ENCODE measurements at regions not wholly inside any gene's neighbourhood (a gene's known extent, or its start where the extent isn't known, plus 50 kb on each side); places are given as distances from the start of the nearest gene placed in this dataset.

DNA sequence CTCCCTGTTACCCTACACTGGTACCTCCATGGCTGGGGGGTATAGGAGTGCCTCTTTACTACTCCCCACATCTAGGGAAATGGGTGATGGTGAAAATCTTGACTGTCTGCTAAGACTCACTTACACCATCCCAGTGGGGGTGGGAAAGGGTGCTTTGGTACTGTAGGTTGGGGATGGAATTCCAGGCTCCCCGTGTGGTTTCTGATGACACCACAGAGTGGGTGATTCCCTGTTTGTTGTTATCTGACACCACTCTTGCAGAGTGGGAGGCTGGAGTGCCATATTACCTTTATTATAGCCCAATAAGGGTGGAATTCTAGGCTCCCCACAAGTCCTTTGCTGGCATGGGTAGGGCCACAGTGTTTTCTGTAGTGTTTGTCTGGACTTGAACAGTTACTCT is 264.6 kb upstream of the MAN1A1 start:
- H3K4me3 ChIP-seq (ENCODE audit: low read length) = no peak overlapping the region
- H3K27me3 ChIP-seq (ENCODE audit: control insufficient read depth, insufficient read depth, low read length) = no peaks in the 10 kb centered on the region
- H3K4me1 ChIP-seq (ENCODE audit: control insufficient read depth, insufficient read depth, low read length) = no peaks in the 10 kb centered on the region
- no peak overlapping the region for H3K27ac ChIP-seq (ENCODE audit: low read length)
- H3K36me3 ChIP-seq (ENCODE audit: control insufficient read depth, insufficient read depth, low read length) = no peaks in the 10 kb centered on the region
- WGBS (ENCODE audit: insufficient coverage, low lambda C conversion rate) = no CpG with 5 or more reads among the region's 1 CpG
- no peak for DNase-seq
- no peaks in the 10 kb centered on the region for H3K9me3 ChIP-seq (ENCODE audit: control insufficient read depth, low read depth, low read length)

DNA sequence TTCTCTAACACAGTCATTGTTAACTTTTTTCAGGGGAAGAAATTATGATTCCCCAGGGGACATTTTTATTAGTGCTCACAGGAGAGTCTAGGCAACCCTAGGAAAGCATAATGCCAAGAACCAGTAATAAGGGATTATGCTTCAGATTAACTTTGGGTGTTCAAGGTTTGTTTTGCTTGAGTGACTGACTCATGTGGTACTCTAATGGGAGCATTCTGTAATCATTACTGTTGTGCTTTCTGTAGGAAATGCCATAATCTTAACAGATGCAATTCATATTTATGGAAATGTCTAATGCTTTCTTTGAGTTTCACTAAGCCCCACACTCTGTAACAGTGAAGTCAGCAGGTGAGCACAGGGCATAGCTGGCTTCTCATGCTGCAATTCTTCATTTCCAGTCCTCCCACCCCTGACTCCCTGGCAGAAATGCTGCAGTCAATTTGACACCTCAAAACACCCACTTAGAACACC is 263.4 kb upstream of the MAN1A1 start:
- Histone ChIP-seq H3K36me3 (ENCODE audit: control insufficient read depth, insufficient read depth, low read length) (no peaks in the 10 kb centered on the region), H3K9me3 (ENCODE audit: control insufficient read depth, low read depth, low read length) (no peaks in the 10 kb centered on the region), H3K27ac (ENCODE audit: low read length) (no peak overlapping the region), H3K27me3 (ENCODE audit: control insufficient read depth, insufficient read depth, low read length) (no peaks in the 10 kb centered on the region), H3K4me3 (ENCODE audit: low read length) (no peak overlapping the region), H3K4me1 (ENCODE audit: control insufficient read depth, insufficient read depth, low read length) (no peaks in the 10 kb centered on the region)
- no peak for DNase-seq

DNA sequence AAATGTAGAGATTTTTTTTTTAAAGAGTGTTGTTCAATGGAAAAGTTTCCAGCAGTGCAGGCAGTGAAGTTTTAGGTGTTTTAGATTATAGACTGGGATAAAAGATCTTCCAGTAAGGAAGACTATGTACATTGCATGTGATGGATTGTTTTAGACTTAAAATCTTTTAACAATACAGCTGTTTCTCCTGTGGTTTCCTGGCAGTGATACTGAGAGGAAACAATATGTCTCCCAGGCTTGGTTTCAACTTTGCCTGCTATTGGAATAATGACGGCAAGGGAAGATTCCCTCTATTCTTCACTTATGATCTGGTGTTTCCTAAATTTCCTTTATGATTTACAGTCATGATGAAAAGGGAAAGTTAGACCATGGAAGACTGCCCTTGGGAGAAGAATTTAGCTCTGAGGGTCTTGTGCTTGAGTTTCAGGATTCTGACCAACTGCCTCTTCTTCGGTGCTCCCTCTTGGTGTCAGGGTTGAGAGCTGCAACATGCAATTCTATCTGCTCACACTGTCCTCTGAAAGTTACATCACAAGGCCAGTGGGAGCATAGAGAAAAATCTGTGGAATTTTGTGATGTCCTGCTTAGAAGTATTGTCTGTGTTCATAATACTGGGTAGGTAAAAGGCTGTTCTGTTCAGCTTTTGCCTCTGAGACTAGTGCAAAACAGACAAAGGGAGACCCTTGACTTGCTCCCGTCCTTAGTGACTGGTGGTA is 262.8 kb upstream of the MAN1A1 start:
- Histone ChIP-seq H3K9me3 (ENCODE audit: control insufficient read depth, low read depth, low read length) (no peaks in the 10 kb centered on the region), H3K27me3 (ENCODE audit: control insufficient read depth, insufficient read depth, low read length) (no peaks in the 10 kb centered on the region), H3K36me3 (ENCODE audit: control insufficient read depth, insufficient read depth, low read length) (no peaks in the 10 kb centered on the region), H3K4me1 (ENCODE audit: control insufficient read depth, insufficient read depth, low read length) (no peaks in the 10 kb centered on the region), H3K4me3 (ENCODE audit: low read length) (no peak overlapping the region), H3K27ac (ENCODE audit: low read length) (no peak overlapping the region)
- no peak for DNase-seq
- no CpG with 5 or more reads among the region's 3 CpGs for WGBS (ENCODE audit: insufficient coverage, low lambda C conversion rate)

DNA sequence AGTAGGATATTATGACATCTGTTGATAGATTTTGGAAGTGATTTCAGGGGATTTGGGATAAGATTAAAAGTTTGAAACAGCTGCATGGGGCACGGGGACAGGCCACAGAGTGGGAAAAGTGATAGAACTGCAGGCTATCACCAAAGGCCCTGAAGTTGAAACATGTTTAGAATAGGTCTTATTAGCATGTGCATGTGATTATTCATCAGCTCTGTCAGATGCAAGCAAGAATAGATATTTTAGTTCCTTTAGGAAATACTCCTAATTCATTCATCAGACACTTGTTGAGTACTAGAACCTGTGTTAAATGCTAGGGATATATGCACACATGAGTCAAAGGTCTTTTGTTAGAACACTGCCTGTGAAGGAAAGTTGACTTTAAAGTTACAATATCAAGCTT is 261.2 kb upstream of the MAN1A1 start:
- WGBS (ENCODE audit: insufficient coverage, low lambda C conversion rate) = no CpG with 5 or more reads among the region's 1 CpG
- no peak for DNase-seq
- Histone ChIP-seq H3K4me1 (ENCODE audit: control insufficient read depth, insufficient read depth, low read length) (no peaks in the 10 kb centered on the region), H3K36me3 (ENCODE audit: control insufficient read depth, insufficient read depth, low read length) (no peaks in the 10 kb centered on the region), H3K4me3 (ENCODE audit: low read length) (no peak overlapping the region), H3K27ac (ENCODE audit: low read length) (no peak overlapping the region), H3K9me3 (ENCODE audit: control insufficient read depth, low read depth, low read length) (no peaks in the 10 kb centered on the region), H3K27me3 (ENCODE audit: control insufficient read depth, insufficient read depth, low read length) (no peaks in the 10 kb centered on the region)

DNA sequence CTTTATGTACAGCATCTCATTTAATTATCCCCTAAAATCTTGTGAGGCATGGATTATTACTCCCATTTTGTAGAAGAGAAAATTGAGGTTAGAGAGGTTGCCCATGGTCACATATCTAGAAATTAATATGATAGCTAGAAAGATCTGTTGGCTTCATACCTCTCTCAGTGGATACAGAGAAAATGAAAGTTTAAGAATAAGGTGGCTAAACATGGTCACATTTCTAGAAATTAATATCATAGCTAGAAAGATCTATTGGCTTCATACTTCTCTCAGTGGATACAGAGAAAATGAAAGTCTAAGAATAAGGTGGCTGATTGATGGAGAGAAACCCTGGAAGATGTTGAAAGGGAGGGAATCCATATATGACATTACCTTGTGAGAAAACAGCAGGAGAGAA is 260.7 kb upstream of the MAN1A1 start:
- no peaks in the 10 kb centered on the region for H3K36me3 ChIP-seq (ENCODE audit: control insufficient read depth, insufficient read depth, low read length)
- DNase-seq = no peak
- H3K27ac ChIP-seq (ENCODE audit: low read length) = no peak overlapping the region
- H3K4me1 ChIP-seq (ENCODE audit: control insufficient read depth, insufficient read depth, low read length) = no peaks in the 10 kb centered on the region
- no peak overlapping the region for H3K4me3 ChIP-seq (ENCODE audit: low read length)
- H3K9me3 ChIP-seq (ENCODE audit: control insufficient read depth, low read depth, low read length) = no peaks in the 10 kb centered on the region
- no peaks in the 10 kb centered on the region for H3K27me3 ChIP-seq (ENCODE audit: control insufficient read depth, insufficient read depth, low read length)

DNA sequence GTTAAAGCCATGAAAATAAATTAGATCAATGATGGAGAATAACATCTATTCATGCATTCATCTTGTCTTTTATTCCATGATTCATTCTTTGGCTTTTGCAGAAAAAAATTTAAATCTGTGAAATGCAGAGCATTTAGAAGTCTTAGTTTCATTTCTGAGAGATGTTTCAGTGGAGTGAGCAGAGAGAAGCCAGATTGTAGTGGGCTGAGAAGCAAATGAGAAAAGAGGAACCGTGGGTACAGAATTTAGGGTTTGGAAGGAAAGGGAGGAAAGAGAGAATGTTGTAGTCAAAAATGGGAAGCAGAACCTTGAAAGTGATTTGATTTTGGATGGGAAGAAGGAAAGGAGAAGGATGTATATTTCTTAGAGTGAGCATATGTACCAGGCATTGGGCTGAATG is 260.3 kb upstream of the MAN1A1 start:
- Histone ChIP-seq H3K36me3 (ENCODE audit: control insufficient read depth, insufficient read depth, low read length) (no peaks in the 10 kb centered on the region), H3K27ac (ENCODE audit: low read length) (no peak overlapping the region), H3K4me1 (ENCODE audit: control insufficient read depth, insufficient read depth, low read length) (no peaks in the 10 kb centered on the region), H3K27me3 (ENCODE audit: control insufficient read depth, insufficient read depth, low read length) (no peaks in the 10 kb centered on the region), H3K9me3 (ENCODE audit: control insufficient read depth, low read depth, low read length) (no peaks in the 10 kb centered on the region), H3K4me3 (ENCODE audit: low read length) (no peak overlapping the region)
- WGBS (ENCODE audit: insufficient coverage, low lambda C conversion rate) = no CpG with 5 or more reads among the region's 1 CpG
- no peak for DNase-seq

DNA sequence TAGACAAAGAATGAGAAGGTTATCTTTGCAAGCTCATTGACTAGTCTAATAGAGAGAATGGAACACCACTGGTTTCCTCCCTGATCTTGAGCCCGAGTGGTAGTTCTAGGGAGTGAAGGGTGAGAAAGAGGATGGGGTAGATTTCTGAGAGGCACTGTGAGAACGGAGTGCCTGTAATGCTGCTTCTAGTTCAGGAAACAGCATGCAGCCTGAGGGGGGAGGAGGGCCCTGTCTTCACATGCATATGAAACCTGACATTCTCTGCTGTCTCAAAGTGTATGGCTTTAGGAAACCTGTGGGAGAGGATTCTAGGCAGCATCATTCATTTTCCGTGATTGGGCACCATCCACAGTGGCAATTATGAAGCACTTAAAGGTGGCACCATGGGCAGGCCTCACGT is 259.4 kb upstream of the MAN1A1 start:
- no CpG with 5 or more reads among the region's 4 CpGs for WGBS (ENCODE audit: insufficient coverage, low lambda C conversion rate)

DNA sequence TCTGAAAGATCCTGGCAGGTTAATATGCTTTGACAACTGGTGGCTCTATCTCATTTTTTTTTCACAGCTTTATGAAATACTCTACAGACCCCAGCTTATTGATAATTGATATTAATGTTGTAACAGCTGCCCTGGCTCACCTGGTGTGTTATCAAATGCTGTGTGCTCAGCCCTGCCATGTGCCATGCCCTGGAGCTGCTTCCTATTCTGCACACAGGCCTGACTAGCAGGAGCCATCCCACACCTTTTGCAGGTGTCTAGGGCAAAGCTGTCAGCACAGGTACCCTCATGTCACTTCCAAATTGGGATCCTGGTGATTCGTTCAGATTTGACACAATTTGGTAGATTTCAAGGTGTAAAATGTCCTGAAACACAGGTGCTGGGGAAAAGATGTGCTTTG is 254.6 kb upstream of the MAN1A1 start:
- Histone ChIP-seq H3K36me3 (ENCODE audit: control insufficient read depth, insufficient read depth, low read length) (no peaks in the 10 kb centered on the region), H3K27ac (ENCODE audit: low read length) (no peak overlapping the region), H3K9me3 (ENCODE audit: control insufficient read depth, low read depth, low read length) (no peaks in the 10 kb centered on the region), H3K4me1 (ENCODE audit: control insufficient read depth, insufficient read depth, low read length) (no peaks in the 10 kb centered on the region), H3K27me3 (ENCODE audit: control insufficient read depth, insufficient read depth, low read length) (no peaks in the 10 kb centered on the region), H3K4me3 (ENCODE audit: low read length) (no peak overlapping the region)
- no CpG with 5 or more reads among the region's 1 CpG for whole genome bisulfite sequencing (ENCODE audit: insufficient coverage, low lambda C conversion rate)
- DNase-seq = no peak

More for the DNA sequence above, 259.4 kb upstream of the MAN1A1 start:
- no peak for DNase-seq
- Histone ChIP-seq H3K4me1 (ENCODE audit: control insufficient read depth, insufficient read depth, low read length) (no peaks in the 10 kb centered on the region), H3K27me3 (ENCODE audit: control insufficient read depth, insufficient read depth, low read length) (no peaks in the 10 kb centered on the region), H3K9me3 (ENCODE audit: control insufficient read depth, low read depth, low read length) (no peaks in the 10 kb centered on the region), H3K36me3 (ENCODE audit: control insufficient read depth, insufficient read depth, low read length) (no peaks in the 10 kb centered on the region), H3K27ac (ENCODE audit: low read length) (no peak overlapping the region), H3K4me3 (ENCODE audit: low read length) (no peak overlapping the region)

DNA sequence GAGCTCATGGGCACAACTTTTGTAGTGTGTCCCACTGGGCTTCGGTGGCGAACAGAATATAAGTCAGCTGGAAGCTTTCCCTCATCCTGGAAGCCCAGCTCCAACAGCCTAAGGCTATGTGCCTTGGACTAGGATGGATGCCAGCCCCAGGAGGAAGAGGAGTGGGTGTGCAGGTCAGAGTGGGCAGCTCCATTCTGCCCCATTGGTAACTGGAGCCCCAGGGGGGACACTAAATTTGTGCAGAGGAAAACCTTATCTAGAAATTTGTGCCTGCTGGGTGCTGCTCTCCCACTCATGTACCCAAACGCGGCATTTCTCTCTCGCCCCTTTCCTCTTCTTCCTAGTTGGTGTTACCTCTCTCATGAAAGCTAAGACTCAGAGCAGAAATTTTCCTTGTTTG is 253.9 kb upstream of the MAN1A1 start:
- Histone ChIP-seq H3K27ac (ENCODE audit: low read length) (no peak overlapping the region), H3K4me1 (ENCODE audit: control insufficient read depth, insufficient read depth, low read length) (no peaks in the 10 kb centered on the region), H3K4me3 (ENCODE audit: low read length) (no peak overlapping the region), H3K9me3 (ENCODE audit: control insufficient read depth, low read depth, low read length) (no peaks in the 10 kb centered on the region), H3K36me3 (ENCODE audit: control insufficient read depth, insufficient read depth, low read length) (no peaks in the 10 kb centered on the region), H3K27me3 (ENCODE audit: control insufficient read depth, insufficient read depth, low read length) (no peaks in the 10 kb centered on the region)
- DNase-seq = no peak
- WGBS (ENCODE audit: insufficient coverage, low lambda C conversion rate) = no CpG with 5 or more reads among the region's 5 CpGs

DNA sequence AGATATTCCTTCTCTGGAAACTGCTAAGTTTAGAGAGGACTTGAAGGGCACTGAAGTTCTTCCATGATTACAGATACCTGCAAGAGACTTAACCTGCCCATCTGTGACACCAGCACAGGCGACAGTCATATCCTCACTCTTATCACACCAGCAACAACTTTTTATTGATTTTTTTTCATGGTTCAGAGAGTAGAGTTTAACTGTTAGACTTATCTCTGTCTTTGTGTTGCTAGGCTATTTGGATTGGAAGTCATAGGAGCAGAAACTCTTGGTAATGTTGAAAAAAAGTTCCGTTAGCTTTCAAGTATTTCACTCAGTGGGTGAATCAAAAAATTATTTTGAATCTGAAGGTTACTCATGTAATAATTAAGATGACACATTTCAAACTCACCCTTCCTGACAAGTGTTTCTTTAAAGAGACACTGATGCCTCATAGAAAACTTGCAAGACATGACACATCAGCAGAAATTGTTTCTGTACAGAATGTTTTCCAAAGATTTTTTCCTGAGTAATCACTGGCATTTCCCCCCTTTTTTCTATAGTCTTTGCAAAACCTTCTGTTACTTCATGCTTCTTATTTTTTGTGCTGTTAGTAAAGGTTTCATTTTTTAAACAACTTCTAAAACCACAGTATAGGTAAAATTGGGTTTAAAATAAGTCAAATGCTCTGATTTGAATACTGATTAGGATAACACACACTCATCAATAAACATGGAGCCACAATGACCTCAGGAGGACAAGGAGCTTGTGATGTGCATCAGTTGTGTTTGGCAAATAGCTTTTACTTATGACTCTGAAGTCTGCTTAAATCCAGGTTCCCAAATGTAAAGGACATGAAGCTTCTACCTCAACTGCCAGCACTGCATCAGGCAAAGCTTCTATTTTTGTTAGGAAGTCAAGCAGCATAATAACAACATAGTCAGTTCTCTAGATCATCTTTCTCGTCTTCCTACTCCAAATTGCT is 252.9 kb upstream of the MAN1A1 start:
- Histone ChIP-seq H3K27me3 (ENCODE audit: control insufficient read depth, insufficient read depth, low read length) (no peaks in the 10 kb centered on the region), H3K36me3 (ENCODE audit: control insufficient read depth, insufficient read depth, low read length) (no peaks in the 10 kb centered on the region), H3K9me3 (ENCODE audit: control insufficient read depth, low read depth, low read length) (no peaks in the 10 kb centered on the region), H3K27ac (ENCODE audit: low read length) (no peak overlapping the region), H3K4me3 (ENCODE audit: low read length) (no peak overlapping the region), H3K4me1 (ENCODE audit: control insufficient read depth, insufficient read depth, low read length) (no peaks in the 10 kb centered on the region)
- WGBS (ENCODE audit: insufficient coverage, low lambda C conversion rate) = 10% methylated on average over 2 of the region's 3 CpGs
- DNase-seq = no peak
